PC-9 (cell line): ENCODE measurements at regions not wholly inside any gene's neighbourhood (a gene's known extent, or its start where the extent isn't known, plus 50 kb on each side); places are given as distances from the start of the nearest gene placed in this dataset.
"Not testable (repeated sequence)": the region's sequence is repeated elsewhere in the genome, so short reads cannot be mapped to it uniquely, and the experiment has no call there.

Experiments used
- BruUV-seq: library from RNA; stranded (reverse); fragments of 400-500 nt; replicated peaks from 2 replicates; lab custom pipeline; 2021; lab: Mats Ljungman, UMichigan
- CTCF ChIA-PET: fragments of 300-600 bp; sonication (Branson Sonifier 250); formaldehyde crosslinking; loops from one replicate; lab custom pipeline; 2022; ENCODE audit warnings: antibody characterized with exemption; lab: Charles Lee
- POLR2A ChIA-PET: fragments of 300-600 bp; sonication (Branson Sonifier 250); formaldehyde crosslinking; loops from one replicate; lab custom pipeline; 2022; ENCODE audit warnings: antibody characterized with exemption; ENCODE audit not compliant: unreplicated experiment; lab: Charles Lee
- DNase-seq, 2 experiments: peaks; one replicate each; pipeline versions ENCODE4 v3.0.0 to v3.0.0-alpha.2; 2015 to 2022; ENCODE audit warnings: mixed read lengths in 1 of 2
- H2AFZ ChIP-seq: fragments of 200-600 bp; sonication (generic); 2 replicates; pipeline ENCODE4 v1.8.1; 2017; ENCODE audit warnings: antibody characterized with exemption
- H3F3A ChIP-seq: fragments of 200-600 bp; sonication (generic); 2 replicates; pipeline ENCODE4 v1.8.1; 2017; ENCODE audit warnings: antibody characterized with exemption, mild to moderate bottlenecking, low read depth; ENCODE audit not compliant: insufficient read depth
- H3K27ac ChIP-seq: fragments of 200-600 bp; sonication (generic); 2 replicates; pipeline ENCODE4 v1.6.1; 2016; ENCODE audit warnings: mixed run types
- H3K27me3 ChIP-seq: fragments of 200-600 bp; sonication (generic); 2 replicates; pipeline ENCODE4 v1.6.1; 2016; ENCODE audit warnings: low read depth, mixed run types; ENCODE audit not compliant: insufficient read depth
- H3K36me3 ChIP-seq: fragments of 200-600 bp; sonication (generic); 2 replicates; pipeline ENCODE4 v1.6.1; 2016; ENCODE audit warnings: low read depth, mixed run types
- H3K4me1 ChIP-seq: fragments of 200-600 bp; sonication (generic); replicated peaks from 2 replicates; pipeline ENCODE4 v1.6.1; 2016; ENCODE audit warnings: mixed run types; ENCODE audit not compliant: insufficient read depth
- H3K4me2 ChIP-seq: fragments of 200-600 bp; sonication (generic); 2 replicates; pipeline ENCODE4 v1.6.1; 2017; ENCODE audit warnings: mixed run types
- H3K4me3 ChIP-seq: fragments of 200-600 bp; sonication (generic); 2 replicates; pipeline ENCODE4 v1.6.1; 2016; ENCODE audit warnings: mixed run types
- H3K79me2 ChIP-seq: fragments of 200-600 bp; sonication (generic); 2 replicates; pipeline ENCODE4 v1.6.1; 2017; ENCODE audit warnings: low read depth, mixed run types
- H3K9me2 ChIP-seq: fragments of 200-600 bp; sonication (generic); 2 replicates; pipeline ENCODE4 v1.8.1; 2017; ENCODE audit warnings: mild to moderate bottlenecking; ENCODE audit not compliant: insufficient read depth
- H3K9me3 ChIP-seq: fragments of 200-600 bp; sonication (generic); 2 replicates; pipeline ENCODE4 v1.8.1; 2016; ENCODE audit warnings: low read depth; ENCODE audit not compliant: insufficient read depth
- H4K20me1 ChIP-seq: fragments of 200-600 bp; sonication (generic); 2 replicates; pipeline ENCODE4 v1.8.1; 2017; ENCODE audit not compliant: insufficient read depth
- EZH2 ChIP-seq: fragments of 200-600 bp; sonication (generic); IDR thresholded peaks from 2 replicates; pipeline ENCODE4 v1.8.0; 2017; ENCODE audit warnings: antibody characterized with exemption, low read depth
- intact Hi-C: fragments of 100-400 bp; cut with micrococcal nuclease; formaldehyde crosslinking; loops from one replicate; pipeline ENCODE4 v1.10.0; 2022; ENCODE audit not compliant: unreplicated experiment
- TF ChIP-seq, protein P1 (sequence below): fragments of 200-600 bp; sonication (generic); conservative IDR thresholded peaks from 2 replicates; pipeline ENCODE4 v1.6.1; 2017; ENCODE audit warnings: mixed run types, antibody characterized with exemption, mild to moderate bottlenecking, moderate library complexity

DNA sequence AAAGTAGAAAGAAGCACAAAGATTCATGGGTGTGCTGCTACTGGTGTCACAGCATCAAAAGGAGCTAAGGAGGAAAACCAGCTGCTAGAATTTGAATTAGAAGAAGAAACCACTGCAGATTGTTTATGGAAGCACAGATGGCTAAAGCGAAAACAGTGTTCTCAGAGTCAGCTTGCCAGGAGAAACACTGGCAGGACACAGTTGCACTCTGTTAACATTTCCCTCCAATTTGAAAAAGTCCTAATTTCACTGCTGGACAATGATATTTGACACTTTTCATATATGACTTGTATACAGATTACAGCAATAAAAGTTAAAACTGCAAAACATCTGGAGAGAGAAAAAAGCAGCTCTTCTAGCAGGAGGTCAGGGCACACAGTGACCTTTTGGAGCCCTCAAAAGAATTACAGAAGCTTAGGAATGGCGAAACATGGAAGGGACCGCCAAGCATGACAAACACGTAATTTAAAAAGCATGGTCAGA, 314.5 kb downstream of the COL12A1 start:
- Histone ChIP-seq H3K4me3 (no peak overlapping the region), H3K9me2 (no peaks in the 10 kb centered on the region), H3K27ac (no peak overlapping the region), H3K79me2 (no peaks in the 10 kb centered on the region), H3F3A (no peaks in the 10 kb centered on the region), H3K36me3 (no peaks in the 10 kb centered on the region), H3K27me3 (no peaks in the 10 kb centered on the region), H3K9me3 (no peaks in the 10 kb centered on the region), H4K20me1 (no peaks in the 10 kb centered on the region), H2AFZ (no peak overlapping the region), H3K4me2 (no peak overlapping the region), H3K4me1 (no peaks in the 10 kb centered on the region)
- ChIA-PET POLR2A (no interaction called here), CTCF (no interaction called here)
- DNase-seq, result no peak
- TF ChIP-seq EZH2, result no peak
- TF ChIP-seq, protein P1, sequence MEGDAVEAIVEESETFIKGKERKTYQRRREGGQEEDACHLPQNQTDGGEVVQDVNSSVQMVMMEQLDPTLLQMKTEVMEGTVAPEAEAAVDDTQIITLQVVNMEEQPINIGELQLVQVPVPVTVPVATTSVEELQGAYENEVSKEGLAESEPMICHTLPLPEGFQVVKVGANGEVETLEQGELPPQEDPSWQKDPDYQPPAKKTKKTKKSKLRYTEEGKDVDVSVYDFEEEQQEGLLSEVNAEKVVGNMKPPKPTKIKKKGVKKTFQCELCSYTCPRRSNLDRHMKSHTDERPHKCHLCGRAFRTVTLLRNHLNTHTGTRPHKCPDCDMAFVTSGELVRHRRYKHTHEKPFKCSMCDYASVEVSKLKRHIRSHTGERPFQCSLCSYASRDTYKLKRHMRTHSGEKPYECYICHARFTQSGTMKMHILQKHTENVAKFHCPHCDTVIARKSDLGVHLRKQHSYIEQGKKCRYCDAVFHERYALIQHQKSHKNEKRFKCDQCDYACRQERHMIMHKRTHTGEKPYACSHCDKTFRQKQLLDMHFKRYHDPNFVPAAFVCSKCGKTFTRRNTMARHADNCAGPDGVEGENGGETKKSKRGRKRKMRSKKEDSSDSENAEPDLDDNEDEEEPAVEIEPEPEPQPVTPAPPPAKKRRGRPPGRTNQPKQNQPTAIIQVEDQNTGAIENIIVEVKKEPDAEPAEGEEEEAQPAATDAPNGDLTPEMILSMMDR, result no peak
- intact Hi-C loops, result loop anchor here (10.0 kb wide), 1 partner anchor 477 kb away; no protein-coding TSS in a partner anchor
- no TSS peak for BruUV-seq

DNA sequence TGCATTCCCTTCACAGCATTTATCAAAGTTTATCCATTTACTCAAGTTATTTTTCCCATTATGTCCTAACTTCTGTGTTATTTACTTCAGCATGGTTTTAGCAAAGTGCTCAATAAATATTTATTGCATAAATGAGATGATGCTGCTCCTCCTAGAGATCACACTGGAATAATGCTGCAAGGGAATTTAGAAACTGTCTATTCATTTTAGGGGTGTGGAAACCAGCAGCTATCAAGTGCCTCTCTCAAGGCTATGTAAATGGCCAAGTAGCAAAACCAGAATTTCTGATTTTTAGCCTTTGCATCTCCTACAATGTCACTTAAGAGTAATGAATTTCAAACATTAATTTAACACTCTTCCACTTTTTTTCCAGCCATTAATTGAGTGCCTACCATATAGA, 316.2 kb downstream of the COL12A1 start:
- no peak overlapping the region for H3K27ac ChIP-seq
- H3K4me2 ChIP-seq, result no peak overlapping the region
- H4K20me1 ChIP-seq, result no peaks in the 10 kb centered on the region
- DNase-seq, result no peak
- no peaks in the 10 kb centered on the region for H3K36me3 ChIP-seq
- intact Hi-C loops, result loop anchor here (10.0 kb wide), 1 partner anchor 475 kb away; no protein-coding TSS in a partner anchor
- H3K79me2 ChIP-seq, result no peaks in the 10 kb centered on the region
- H3K4me3 ChIP-seq, result no peak overlapping the region
- no peaks in the 10 kb centered on the region for H3K9me2 ChIP-seq
- TF ChIP-seq EZH2, result no peak
- TF ChIP-seq, protein P1, result no peak
- no peak overlapping the region for H2AFZ ChIP-seq
- H3K9me3 ChIP-seq, result no peaks in the 10 kb centered on the region
- H3K27me3 ChIP-seq, result no peaks in the 10 kb centered on the region
- POLR2A ChIA-PET, result no interaction called here
- BruUV-seq, result no TSS peak
- CTCF ChIA-PET, result no interaction called here
- no peaks in the 10 kb centered on the region for H3K4me1 ChIP-seq
- no peaks in the 10 kb centered on the region for H3F3A ChIP-seq

DNA sequence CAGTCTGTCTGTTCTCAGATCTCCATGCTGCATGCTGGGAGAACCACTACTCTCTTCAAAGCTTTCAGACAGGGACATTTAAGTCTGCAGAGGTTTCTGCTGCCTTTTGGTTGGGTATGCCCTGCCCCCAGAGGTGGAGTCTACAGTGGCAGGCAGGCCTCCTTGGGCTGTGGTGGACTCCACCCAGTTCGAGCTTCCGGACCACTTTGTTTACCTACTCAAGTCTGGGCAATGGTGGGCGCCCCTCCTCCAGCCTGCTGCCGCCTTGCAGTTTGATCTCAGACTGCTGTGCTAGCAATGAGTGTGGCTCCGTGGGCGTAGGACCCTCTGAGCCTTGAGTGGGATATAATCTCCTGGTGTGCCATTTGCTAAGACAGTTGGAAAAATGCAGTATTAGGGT, 317.1 kb downstream of the COL12A1 start:
- H3K27ac ChIP-seq, BruUV-seq, H3F3A ChIP-seq, CTCF ChIA-PET, H3K79me2 ChIP-seq, H3K9me3 ChIP-seq, H3K27me3 ChIP-seq, H4K20me1 ChIP-seq, DNase-seq, POLR2A ChIA-PET, intact Hi-C loops, H3K4me1 ChIP-seq, H3K9me2 ChIP-seq, H2AFZ ChIP-seq, H3K4me2 ChIP-seq, H3K36me3 ChIP-seq, H3K4me3 ChIP-seq: not testable (repeated sequence)

DNA sequence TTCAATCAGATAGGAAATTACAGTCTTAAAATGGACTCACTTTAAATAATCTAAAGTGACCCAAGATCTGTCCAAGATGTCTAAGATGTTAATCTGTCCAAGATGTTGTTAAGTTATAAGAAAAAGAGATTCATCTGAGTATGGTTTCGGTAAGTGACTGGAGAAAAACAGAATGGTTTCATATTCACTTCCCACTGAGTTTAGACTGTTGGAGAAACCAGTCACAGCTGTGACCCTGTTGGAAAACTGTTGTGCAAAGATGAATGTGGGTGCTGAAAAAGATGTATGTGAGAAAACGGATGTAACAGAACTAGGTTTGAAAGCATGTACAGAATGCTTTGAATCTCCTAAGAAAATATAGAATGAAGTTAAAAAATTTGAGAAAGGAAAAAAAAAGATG, 325.9 kb downstream of the COL12A1 start:
- POLR2A ChIA-PET, result no interaction called here
- CTCF ChIA-PET, result no interaction called here

More for the DNA sequence above, 325.9 kb downstream of the COL12A1 start:
- H3K79me2 ChIP-seq, result no peaks in the 10 kb centered on the region
- H3K4me2 ChIP-seq, result no peak overlapping the region
- no peaks in the 10 kb centered on the region for H4K20me1 ChIP-seq
- no peak overlapping the region for H3K4me3 ChIP-seq
- H2AFZ ChIP-seq, result no peak overlapping the region
- H3K9me3 ChIP-seq, result no peaks in the 10 kb centered on the region
- H3F3A ChIP-seq, result no peaks in the 10 kb centered on the region
- DNase-seq, result no peak
- no peaks in the 10 kb centered on the region for H3K36me3 ChIP-seq
- TF ChIP-seq EZH2, result no peak
- TF ChIP-seq, protein P1, result no peak
- BruUV-seq, result no TSS peak
- H3K27me3 ChIP-seq, result no peaks in the 10 kb centered on the region
- intact Hi-C loops, result no loop called here
- 0 out of 2 replicates have a peak, but pooled peaks cover 7% of the 10 kb centered on the region for H3K9me2 ChIP-seq
- H3K27ac ChIP-seq, result no peak overlapping the region
- H3K4me1 ChIP-seq, result no peaks in the 10 kb centered on the region
